ENCODE measurements at regions not wholly inside any gene's neighbourhood (a gene's known extent, or its start where the extent isn't known, plus 50 kb on each side); places are given as distances from the start of the nearest gene placed in this dataset.
A peak's percentile ranks its signal among the peaks of the same experiment; 100 is the strongest.

DNA sequence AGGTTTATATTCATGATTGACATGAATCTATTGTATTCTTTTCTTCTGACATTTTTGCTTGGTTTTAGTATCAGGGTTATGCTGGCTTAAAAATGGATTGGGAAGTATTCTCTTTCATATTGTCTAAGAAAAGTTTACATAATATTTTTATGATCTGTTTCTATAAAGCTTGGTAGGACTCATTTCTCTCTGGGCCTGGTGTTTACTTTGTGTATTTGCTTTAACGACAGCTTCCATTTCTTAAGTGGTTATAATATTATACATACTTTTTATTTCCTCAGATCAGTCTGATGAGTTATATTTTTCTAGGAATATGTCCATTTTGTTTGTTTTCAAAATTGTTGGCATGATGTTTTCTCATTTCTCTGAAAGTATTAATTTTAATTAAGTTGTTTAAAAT is 117.9 kb upstream of the IL12A start:
- Histone ChIP-seq H3K27ac (ENCODE audit: low read depth in 2 of 2, low read length in 2 of 2) (no peak overlapping the region), H3K4me1 (ENCODE audit: control insufficient read depth in 2 of 2, insufficient read depth in 2 of 2, low read length in 2 of 2) (no peaks in the 10 kb centered on the region), H3K4me3 (ENCODE audit: low read length in 2 of 2) (no peak overlapping the region), H3K9ac (ENCODE audit: low read depth in 1 of 2, low read length in 2 of 2) (no peak overlapping the region), H3K27me3 (ENCODE audit: control insufficient read depth in 2 of 2, insufficient read depth in 2 of 2, low read length in 2 of 2) (no peaks in the 10 kb centered on the region), H3K36me3 (ENCODE audit: control insufficient read depth in 2 of 2, insufficient read depth in 2 of 2, low read length in 2 of 2) (no peaks in the 10 kb centered on the region), H3K9me3 (ENCODE audit: control insufficient read depth in 2 of 2, low read length in 2 of 2) (no peaks in the 10 kb centered on the region)

DNA sequence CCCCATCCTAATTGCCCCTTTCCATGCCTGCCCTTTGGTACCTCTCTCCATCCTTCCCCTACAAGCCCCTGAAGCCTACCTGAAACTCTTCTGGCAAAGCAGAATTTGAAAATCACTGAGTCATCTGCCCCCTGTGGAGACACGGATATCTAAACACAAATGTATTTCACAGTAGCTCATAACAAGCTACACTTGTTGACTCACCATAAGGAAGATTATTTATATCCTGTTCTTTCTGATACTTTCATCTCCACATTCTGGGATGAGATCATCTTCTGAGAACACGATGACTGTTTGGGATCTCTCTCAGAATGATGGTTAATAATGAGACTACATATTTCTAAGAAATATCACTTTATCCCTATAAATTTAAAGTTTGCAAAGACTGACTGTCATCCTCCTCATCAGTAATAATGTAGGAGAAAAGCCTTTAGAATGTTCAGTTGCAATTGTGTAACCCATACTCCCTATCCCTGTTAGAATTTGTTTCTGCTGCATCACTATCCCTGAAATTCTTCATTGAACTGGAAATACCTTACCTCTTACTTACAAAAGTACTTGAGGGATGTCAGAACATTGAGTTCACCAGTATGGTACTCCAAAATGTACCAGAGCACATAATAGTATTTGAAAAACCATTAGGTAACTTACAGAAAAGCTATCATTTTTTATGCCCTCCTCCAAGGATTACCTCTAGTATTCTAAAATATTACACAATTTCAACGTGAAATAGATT is 116.1 kb upstream of the IL12A start:
- Histone ChIP-seq H3K9ac (ENCODE audit: low read depth in 1 of 2, low read length in 2 of 2) (no peak overlapping the region), H3K27me3 (ENCODE audit: control insufficient read depth in 2 of 2, insufficient read depth in 2 of 2, low read length in 2 of 2) (no peaks in the 10 kb centered on the region), H3K4me3 (ENCODE audit: low read length in 2 of 2) (no peak overlapping the region), H3K4me1 (ENCODE audit: control insufficient read depth in 2 of 2, insufficient read depth in 2 of 2, low read length in 2 of 2) (no peaks in the 10 kb centered on the region), H3K27ac (ENCODE audit: low read depth in 2 of 2, low read length in 2 of 2) (no peak overlapping the region), H3K36me3 (ENCODE audit: control insufficient read depth in 2 of 2, insufficient read depth in 2 of 2, low read length in 2 of 2) (no peaks in the 10 kb centered on the region), H3K9me3 (ENCODE audit: control insufficient read depth in 2 of 2, low read length in 2 of 2) (no peaks in the 10 kb centered on the region)

GRCh38 chr3:159875116-159875515 is 113.5 kb upstream of the IL12A start:
- Histone ChIP-seq H3K4me3 (ENCODE audit: low read length in 2 of 2) (no peak overlapping the region), H3K9ac (ENCODE audit: low read depth in 1 of 2, low read length in 2 of 2) (no peak overlapping the region), H3K27me3 (ENCODE audit: control insufficient read depth in 2 of 2, insufficient read depth in 2 of 2, low read length in 2 of 2) (no peaks in the 10 kb centered on the region), H3K27ac (ENCODE audit: low read depth in 2 of 2, low read length in 2 of 2) (no peak overlapping the region), H3K36me3 (ENCODE audit: control insufficient read depth in 2 of 2, insufficient read depth in 2 of 2, low read length in 2 of 2) (no peaks in the 10 kb centered on the region), H3K9me3 (ENCODE audit: control insufficient read depth in 2 of 2, low read length in 2 of 2) (no peaks in the 10 kb centered on the region), H3K4me1 (ENCODE audit: control insufficient read depth in 2 of 2, insufficient read depth in 2 of 2, low read length in 2 of 2) (no peaks in the 10 kb centered on the region)

GRCh38 chr3:159877924-159878323 is 110.7 kb upstream of the IL12A start:
- Histone ChIP-seq H3K27ac (ENCODE audit: low read depth in 2 of 2, low read length in 2 of 2) (no peak overlapping the region), H3K9me3 (ENCODE audit: control insufficient read depth in 2 of 2, low read length in 2 of 2) (no peaks in the 10 kb centered on the region), H3K27me3 (ENCODE audit: control insufficient read depth in 2 of 2, insufficient read depth in 2 of 2, low read length in 2 of 2) (no peaks in the 10 kb centered on the region), H3K4me3 (ENCODE audit: low read length in 2 of 2) (no peak overlapping the region), H3K4me1 (ENCODE audit: control insufficient read depth in 2 of 2, insufficient read depth in 2 of 2, low read length in 2 of 2) (no peaks in the 10 kb centered on the region), H3K36me3 (ENCODE audit: control insufficient read depth in 2 of 2, insufficient read depth in 2 of 2, low read length in 2 of 2) (no peaks in the 10 kb centered on the region), H3K9ac (ENCODE audit: low read depth in 1 of 2, low read length in 2 of 2) (no peak overlapping the region)

DNA sequence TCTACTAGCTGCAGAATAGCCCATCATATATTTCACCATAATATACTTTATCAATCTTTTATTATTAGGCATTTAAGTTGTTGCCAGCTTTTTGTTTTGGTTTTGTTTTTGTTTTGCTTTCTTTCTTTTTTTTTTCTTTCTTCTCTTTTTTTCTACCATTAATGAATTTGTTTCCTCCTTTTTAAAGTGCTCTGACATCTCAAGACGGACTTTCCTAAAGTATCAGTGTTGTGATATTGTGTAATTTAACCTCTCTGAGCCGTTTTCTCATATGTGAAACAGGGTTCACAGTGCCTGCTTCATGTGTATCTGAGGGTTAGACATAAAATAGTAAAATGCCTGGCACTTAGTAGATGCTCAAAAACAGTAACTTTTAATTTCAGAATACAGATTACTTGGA is 109.5 kb upstream of the IL12A start:
- Histone ChIP-seq H3K27ac (ENCODE audit: low read depth in 2 of 2, low read length in 2 of 2) (no peak overlapping the region), H3K4me1 (ENCODE audit: control insufficient read depth in 2 of 2, insufficient read depth in 2 of 2, low read length in 2 of 2) (no peaks in the 10 kb centered on the region), H3K4me3 (ENCODE audit: low read length in 2 of 2) (no peak overlapping the region)

DNA sequence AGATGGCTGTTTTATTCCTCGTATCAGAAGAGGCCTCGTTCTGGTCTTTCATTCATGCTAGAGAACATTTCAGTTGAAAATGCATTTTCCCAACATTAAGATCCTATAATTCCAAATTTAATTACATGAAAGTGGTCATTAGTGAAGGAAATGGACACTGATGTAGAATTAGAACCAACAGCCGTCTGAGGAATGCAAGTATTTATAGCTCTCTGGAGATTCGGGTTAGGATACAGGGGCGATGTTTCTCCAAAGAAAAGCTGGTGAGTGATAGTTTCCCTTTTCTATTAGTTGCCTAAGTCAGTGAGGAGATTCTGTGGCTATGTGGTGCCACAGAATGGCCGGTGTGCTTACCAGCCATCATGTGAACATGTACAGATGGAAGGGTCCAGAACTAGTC is 109.0 kb upstream of the IL12A start:
- Histone ChIP-seq H3K4me1 (ENCODE audit: control insufficient read depth in 2 of 2, insufficient read depth in 2 of 2, low read length in 2 of 2) (no peaks in the 10 kb centered on the region), H3K36me3 (ENCODE audit: control insufficient read depth in 2 of 2, insufficient read depth in 2 of 2, low read length in 2 of 2) (no peaks in the 10 kb centered on the region), H3K27me3 (ENCODE audit: control insufficient read depth in 2 of 2, insufficient read depth in 2 of 2, low read length in 2 of 2) (no peaks in the 10 kb centered on the region), H3K27ac (ENCODE audit: low read depth in 2 of 2, low read length in 2 of 2) (no peak overlapping the region), H3K9ac (ENCODE audit: low read depth in 1 of 2, low read length in 2 of 2) (no peak overlapping the region), H3K4me3 (ENCODE audit: low read length in 2 of 2) (no peak overlapping the region), H3K9me3 (ENCODE audit: control insufficient read depth in 2 of 2, low read length in 2 of 2) (no peaks in the 10 kb centered on the region)

More for the DNA sequence above, 109.5 kb upstream of the IL12A start:
- H3K27me3 ChIP-seq (ENCODE audit: control insufficient read depth in 2 of 2, insufficient read depth in 2 of 2, low read length in 2 of 2) = no peaks in the 10 kb centered on the region
- H3K36me3 ChIP-seq (ENCODE audit: control insufficient read depth in 2 of 2, insufficient read depth in 2 of 2, low read length in 2 of 2) = no peaks in the 10 kb centered on the region
- H3K9me3 ChIP-seq (ENCODE audit: control insufficient read depth in 2 of 2, low read length in 2 of 2) = no peaks in the 10 kb centered on the region
- H3K9ac ChIP-seq (ENCODE audit: low read depth in 1 of 2, low read length in 2 of 2) = no peak overlapping the region

- no peak overlapping the region for H3K27ac ChIP-seq (ENCODE audit: low read depth in 2 of 2, low read length in 2 of 2)
- no peaks in the 10 kb centered on the region for H3K4me1 ChIP-seq (ENCODE audit: control insufficient read depth in 2 of 2, insufficient read depth in 2 of 2, low read length in 2 of 2)
- no peaks in the 10 kb centered on the region for H3K36me3 ChIP-seq (ENCODE audit: control insufficient read depth in 2 of 2, insufficient read depth in 2 of 2, low read length in 2 of 2)
- no peak overlapping the region for H3K9ac ChIP-seq (ENCODE audit: low read depth in 1 of 2, low read length in 2 of 2)
- no peak overlapping the region for H3K4me3 ChIP-seq (ENCODE audit: low read length in 2 of 2)
- H3K9me3 ChIP-seq (ENCODE audit: control insufficient read depth in 2 of 2, low read length in 2 of 2) = no peaks in the 10 kb centered on the region
- H3K27me3 ChIP-seq (ENCODE audit: control insufficient read depth in 2 of 2, insufficient read depth in 2 of 2, low read length in 2 of 2) = no peaks in the 10 kb centered on the region
Measured at GRCh38 chr3:159881208-159881607, 107.4 kb upstream of the IL12A start.

GRCh38 chr3:159881828-159882309 is 106.8 kb upstream of the IL12A start:
- H3K27me3 ChIP-seq (ENCODE audit: control insufficient read depth in 2 of 2, insufficient read depth in 2 of 2, low read length in 2 of 2) = no peaks in the 10 kb centered on the region
- no peaks in the 10 kb centered on the region for H3K9me3 ChIP-seq (ENCODE audit: control insufficient read depth in 2 of 2, low read length in 2 of 2)
- no peak overlapping the region for H3K4me3 ChIP-seq (ENCODE audit: low read length in 2 of 2)
- no peak overlapping the region for H3K9ac ChIP-seq (ENCODE audit: low read depth in 1 of 2, low read length in 2 of 2)
- H3K27ac ChIP-seq (ENCODE audit: low read depth in 2 of 2, low read length in 2 of 2) = no peak overlapping the region
- H3K4me1 ChIP-seq (ENCODE audit: control insufficient read depth in 2 of 2, insufficient read depth in 2 of 2, low read length in 2 of 2) = no peaks in the 10 kb centered on the region
- no peaks in the 10 kb centered on the region for H3K36me3 ChIP-seq (ENCODE audit: control insufficient read depth in 2 of 2, insufficient read depth in 2 of 2, low read length in 2 of 2)

DNA sequence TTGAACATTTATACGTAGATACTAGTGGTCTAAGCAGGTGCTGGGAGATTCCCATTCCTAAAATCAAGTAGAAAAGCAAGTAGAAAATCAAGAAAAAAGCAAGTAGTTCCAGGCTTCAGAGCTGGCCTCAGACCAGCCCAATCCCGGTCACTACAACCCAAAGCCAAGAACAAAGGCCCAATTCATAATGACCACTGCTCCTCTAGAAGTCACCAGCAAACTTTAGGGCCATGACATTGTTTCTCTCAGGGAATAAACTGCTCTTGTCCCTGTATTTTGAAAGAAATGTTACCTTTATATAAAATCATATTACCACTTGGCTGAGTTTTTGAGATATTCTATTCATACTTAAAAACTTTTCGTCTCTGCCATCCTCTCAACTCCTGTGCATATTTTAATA is 106.3 kb upstream of the IL12A start:
- H3K9me3 ChIP-seq (ENCODE audit: control insufficient read depth in 2 of 2, low read length in 2 of 2) = no peaks in the 10 kb centered on the region
- H3K27me3 ChIP-seq (ENCODE audit: control insufficient read depth in 2 of 2, insufficient read depth in 2 of 2, low read length in 2 of 2) = no peaks in the 10 kb centered on the region
- no peak overlapping the region for H3K27ac ChIP-seq (ENCODE audit: low read depth in 2 of 2, low read length in 2 of 2)
- H3K9ac ChIP-seq (ENCODE audit: low read depth in 1 of 2, low read length in 2 of 2) = no peak overlapping the region
- H3K4me3 ChIP-seq (ENCODE audit: low read length in 2 of 2) = no peak overlapping the region
- no peaks in the 10 kb centered on the region for H3K4me1 ChIP-seq (ENCODE audit: control insufficient read depth in 2 of 2, insufficient read depth in 2 of 2, low read length in 2 of 2)
- H3K36me3 ChIP-seq (ENCODE audit: control insufficient read depth in 2 of 2, insufficient read depth in 2 of 2, low read length in 2 of 2) = no peaks in the 10 kb centered on the region

DNA sequence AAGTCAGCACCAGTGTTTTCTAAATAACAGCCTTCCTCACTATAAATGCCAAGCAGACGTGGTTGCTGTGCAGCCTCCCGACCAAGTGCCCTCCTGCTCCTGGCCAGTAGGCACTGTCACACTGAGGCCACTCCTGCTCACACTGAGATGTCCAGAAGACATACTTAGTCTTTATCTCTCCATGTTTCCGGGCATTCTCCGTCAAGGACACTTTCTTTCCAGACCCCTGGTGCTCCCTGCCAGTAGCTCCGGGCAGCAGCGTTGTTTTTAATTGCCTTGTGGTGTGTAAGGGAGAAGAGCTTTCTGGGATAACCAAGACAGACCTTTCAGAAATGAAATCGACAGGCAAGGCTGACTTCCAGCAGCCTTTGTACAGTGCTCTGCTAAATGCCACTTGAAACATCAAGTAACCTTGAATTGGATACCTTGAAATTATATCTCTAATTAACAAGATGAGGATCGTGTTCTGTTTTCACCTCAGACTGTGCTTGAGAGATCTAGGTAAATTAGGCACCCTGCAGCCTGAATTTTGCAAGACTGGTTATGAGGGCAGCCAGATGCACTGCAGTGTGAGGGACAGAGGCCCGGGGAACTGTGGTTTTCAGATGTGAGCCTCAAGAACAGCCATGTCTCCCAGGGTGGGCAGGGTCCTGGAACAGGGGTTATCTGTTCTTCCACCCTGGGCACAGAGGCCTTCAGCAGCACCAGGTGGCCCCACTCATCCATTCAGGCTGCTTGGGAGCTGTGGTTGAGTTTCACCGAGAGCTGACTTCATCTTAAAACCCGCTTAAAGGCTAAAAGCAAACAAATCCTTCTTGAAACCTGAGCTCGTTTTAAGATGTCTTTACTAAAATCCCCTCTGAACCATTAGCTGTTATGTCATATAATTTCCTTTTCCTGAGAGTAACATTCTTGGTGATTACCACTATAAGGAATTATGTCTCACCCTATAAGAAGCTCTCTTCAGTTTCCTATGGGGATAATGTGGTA is 105.5 kb upstream of the IL12A start:
- H3K27ac ChIP-seq (ENCODE audit: low read depth in 2 of 2, low read length in 2 of 2) = peak overlapping the region in 1 of 2 donors; percentile 6
- H3K4me3 ChIP-seq (ENCODE audit: low read length in 2 of 2) = no peak overlapping the region
- H3K36me3 ChIP-seq (ENCODE audit: control insufficient read depth in 2 of 2, insufficient read depth in 2 of 2, low read length in 2 of 2) = no peaks in the 10 kb centered on the region
- H3K9ac ChIP-seq (ENCODE audit: low read depth in 1 of 2, low read length in 2 of 2) = no peak overlapping the region
- H3K27me3 ChIP-seq (ENCODE audit: control insufficient read depth in 2 of 2, insufficient read depth in 2 of 2, low read length in 2 of 2) = no peaks in the 10 kb centered on the region
- no peaks in the 10 kb centered on the region for H3K4me1 ChIP-seq (ENCODE audit: control insufficient read depth in 2 of 2, insufficient read depth in 2 of 2, low read length in 2 of 2)
- no peaks in the 10 kb centered on the region for H3K9me3 ChIP-seq (ENCODE audit: control insufficient read depth in 2 of 2, low read length in 2 of 2)

All from mucosa of rectum (tissue), 2 donors.